Ectodermal cell (in vitro differentiated cells): ENCODE measurements at regions not wholly inside any gene's neighbourhood (a gene's known extent, or its start where the extent isn't known, plus 50 kb on each side); places are given as distances from the start of the nearest gene placed in this dataset.

Experiments
- H3K27ac ChIP-seq: 2 replicates; pipeline ENCODE4 v1.7.0; 2013; ENCODE audit warnings: mild to moderate bottlenecking, low read depth, low read length; ENCODE audit not compliant: insufficient read depth, poor library complexity, severe bottlenecking
- H3K27me3 ChIP-seq: 2 replicates; pipeline ENCODE4 v1.7.0; 2013; ENCODE audit warnings: mild to moderate bottlenecking, low read length; ENCODE audit not compliant: insufficient read depth, control insufficient read depth, poor library complexity, severe bottlenecking
- H3K36me3 ChIP-seq: one replicate; pipeline ENCODE4 v1.7.0; 2013; ENCODE audit warnings: low read length; ENCODE audit not compliant: control insufficient read depth, insufficient read depth
- H3K4me1 ChIP-seq: one replicate; pipeline ENCODE4 v1.7.0; 2013; ENCODE audit warnings: low read length; ENCODE audit not compliant: control insufficient read depth, insufficient read depth
- H3K4me3 ChIP-seq: 2 replicates; pipeline ENCODE4 v1.7.0; 2013; ENCODE audit warnings: low read depth, low read length, control low read depth; ENCODE audit not compliant: insufficient read depth
- H3K9me3 ChIP-seq: 2 replicates; pipeline ENCODE4 v1.7.0; 2013; ENCODE audit warnings: mild to moderate bottlenecking, low read length, moderate library complexity; ENCODE audit not compliant: control insufficient read depth
- WGBS, 2 experiments: methylation state at CpG; one replicate each; pipeline ENCODE4 v1.1.7; 2013; ENCODE audit warnings: missing lambda C conversion rate in 2 of 2; 5-methylcytosine and 5-hydroxymethylcytosine counted together

DNA sequence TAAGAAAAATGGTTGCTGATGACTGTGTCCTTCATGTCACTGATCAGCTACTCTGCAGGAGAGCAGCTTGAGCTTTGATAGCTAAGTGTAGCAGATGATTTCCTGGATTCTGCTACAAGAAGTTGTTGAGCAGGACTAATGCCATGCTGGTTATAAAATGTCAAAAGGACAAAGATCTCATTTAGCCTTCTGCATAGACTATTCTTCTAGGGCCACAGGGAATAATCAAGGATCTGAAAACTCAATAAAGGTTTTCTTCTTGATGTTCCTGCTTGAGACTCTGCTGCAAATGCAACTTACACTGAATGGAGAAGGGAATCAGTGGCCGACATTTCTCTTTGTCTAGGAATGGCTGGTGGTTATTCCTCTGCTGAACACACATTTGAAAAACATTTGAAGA, 360.3 kb upstream of the PTCHD4 start:
- no peaks in the 10 kb centered on the region for H3K9me3 ChIP-seq
- H3K4me3 ChIP-seq = no peak overlapping the region
- H3K4me1 ChIP-seq = peaks cover 6% of the 10 kb centered on the region
- H3K27me3 ChIP-seq = no peaks in the 10 kb centered on the region
- no peaks in the 10 kb centered on the region for H3K36me3 ChIP-seq
- H3K27ac ChIP-seq = no peak overlapping the region
- WGBS, 2 experiments = 84 to 87% methylated on average over 1 of the region's 1 CpG

GRCh38 chr6:48449002-48449401, 338.0 kb upstream of the PTCHD4 start:
- Histone ChIP-seq H3K9me3 (no peaks in the 10 kb centered on the region), H3K27me3 (no peaks in the 10 kb centered on the region), H3K4me1 (no peaks in the 10 kb centered on the region), H3K4me3 (no peak overlapping the region), H3K27ac (no peak overlapping the region), H3K36me3 (no peaks in the 10 kb centered on the region)
- no CpG with 5 or more reads among the region's 2 CpGs for WGBS, 2 experiments

DNA sequence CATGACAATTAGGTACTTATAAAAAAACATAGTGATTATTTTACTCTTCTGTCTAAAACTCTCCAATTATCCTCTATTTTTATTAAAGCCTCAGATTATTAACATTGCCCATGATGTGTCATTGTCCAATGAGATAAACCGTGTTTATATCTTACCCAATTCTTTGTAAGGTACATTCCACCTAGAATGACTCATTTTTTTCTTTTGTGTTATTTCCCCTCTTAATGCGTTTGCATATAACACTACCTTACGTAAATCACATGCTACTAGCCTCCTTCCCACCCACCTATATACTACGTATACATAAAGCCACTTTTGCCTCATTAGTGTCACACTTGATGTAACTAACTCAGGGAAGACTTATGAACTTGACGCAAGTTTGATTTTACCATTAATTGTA, 336.3 kb upstream of the PTCHD4 start:
- 95 to 96% methylated on average over 5 of the region's 5 CpGs for WGBS, 2 experiments
- H3K27me3 ChIP-seq = no peaks in the 10 kb centered on the region
- no peaks in the 10 kb centered on the region for H3K36me3 ChIP-seq
- H3K9me3 ChIP-seq = no peaks in the 10 kb centered on the region
- no peak overlapping the region for H3K4me3 ChIP-seq
- no peaks in the 10 kb centered on the region for H3K4me1 ChIP-seq
- H3K27ac ChIP-seq = no peak overlapping the region

- H3K36me3 ChIP-seq = no peaks in the 10 kb centered on the region
- no peak overlapping the region for H3K4me3 ChIP-seq
- H3K4me1 ChIP-seq = no peaks in the 10 kb centered on the region
- no peak overlapping the region for H3K27ac ChIP-seq
- H3K9me3 ChIP-seq = no peaks in the 10 kb centered on the region
- no peaks in the 10 kb centered on the region for H3K27me3 ChIP-seq
These were observed 318.6 kb upstream of the PTCHD4 start for GRCh38 chr6:48429610-48430009.

DNA sequence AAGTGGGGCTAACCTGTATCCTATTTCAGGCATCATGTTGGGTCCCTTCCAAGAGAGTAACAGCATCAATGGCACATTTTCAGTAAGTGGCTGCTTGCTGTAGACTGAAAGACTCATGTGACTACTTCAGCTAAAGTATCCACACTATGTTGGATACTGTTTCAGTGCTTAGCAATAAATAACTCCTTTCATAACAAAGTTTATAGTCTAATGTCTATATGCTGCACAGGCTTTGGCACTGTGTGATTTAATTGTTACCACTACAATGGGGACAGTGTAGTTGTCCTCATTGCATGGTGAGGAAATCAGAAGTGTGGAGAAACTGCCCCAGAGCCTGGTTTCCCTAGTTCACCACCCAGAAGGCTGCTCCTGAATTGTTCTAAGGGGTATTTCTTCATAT, 318.0 kb upstream of the PTCHD4 start:
- no peak overlapping the region for H3K27ac ChIP-seq
- no peak overlapping the region for H3K4me3 ChIP-seq
- no peaks in the 10 kb centered on the region for H3K9me3 ChIP-seq
- no peaks in the 10 kb centered on the region for H3K27me3 ChIP-seq
- H3K4me1 ChIP-seq = no peaks in the 10 kb centered on the region
- no peaks in the 10 kb centered on the region for H3K36me3 ChIP-seq

GRCh38 chr6:48426636-48427035, 315.6 kb upstream of the PTCHD4 start:
- H3K36me3 ChIP-seq = no peaks in the 10 kb centered on the region
- WGBS, 2 experiments = 91 to 96% methylated on average over 3 of the region's 3 CpGs
- no peak overlapping the region for H3K27ac ChIP-seq

DNA sequence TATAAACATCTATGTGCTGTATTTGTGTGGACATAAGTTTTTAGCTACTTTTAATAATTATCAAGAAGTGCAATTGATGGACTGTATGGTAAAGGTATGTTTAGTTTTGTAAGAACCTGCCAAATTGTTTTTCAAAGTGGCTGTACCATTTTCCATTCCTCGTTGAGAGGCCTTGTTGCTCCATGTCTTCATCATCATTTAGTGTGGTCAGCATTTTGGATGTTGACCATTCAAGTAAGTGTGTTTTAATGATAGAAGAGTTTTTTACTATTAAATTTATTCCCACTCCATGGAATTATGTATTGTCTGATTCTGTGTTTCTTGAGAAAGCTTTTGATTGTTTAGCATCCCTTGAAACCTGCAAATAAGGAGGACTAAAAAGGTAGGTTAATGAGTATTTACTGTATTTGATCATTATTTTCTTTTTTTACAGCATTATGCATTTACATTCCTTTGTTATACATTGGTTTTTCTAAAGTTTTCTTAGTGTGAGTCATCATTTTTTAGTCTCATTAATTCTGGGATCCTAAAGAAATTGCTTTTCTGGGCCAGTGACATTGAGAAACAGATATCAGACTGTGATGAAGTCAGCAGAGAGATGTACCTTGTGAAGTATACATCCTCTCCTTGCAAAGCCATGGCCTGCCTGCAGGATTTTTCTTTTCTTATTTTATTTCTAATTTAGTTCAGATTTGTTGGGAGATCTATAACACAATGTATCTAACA, 312.8 kb upstream of the PTCHD4 start:
- no peak overlapping the region for H3K4me3 ChIP-seq
- H3K27ac ChIP-seq = no peak overlapping the region
- H3K9me3 ChIP-seq = no peaks in the 10 kb centered on the region
- H3K4me1 ChIP-seq = no peaks in the 10 kb centered on the region
- H3K36me3 ChIP-seq = no peaks in the 10 kb centered on the region
- WGBS, 2 experiments = 92 to 100% methylated on average over 1 of the region's 1 CpG
- H3K27me3 ChIP-seq = no peaks in the 10 kb centered on the region

More at GRCh38 chr6:48426636-48427035, 315.6 kb upstream of the PTCHD4 start:
- Histone ChIP-seq H3K4me3 (no peak overlapping the region), H3K4me1 (no peaks in the 10 kb centered on the region), H3K27me3 (no peaks in the 10 kb centered on the region), H3K9me3 (no peaks in the 10 kb centered on the region)

GRCh38 chr6:48419992-48420391, 309.0 kb upstream of the PTCHD4 start:
- Histone ChIP-seq H3K27me3 (no peaks in the 10 kb centered on the region), H3K36me3 (no peaks in the 10 kb centered on the region), H3K9me3 (no peaks in the 10 kb centered on the region), H3K4me1 (no peaks in the 10 kb centered on the region), H3K4me3 (no peak overlapping the region), H3K27ac (no peak overlapping the region)
- WGBS, 2 experiments = 100% methylated on average over 1 of the region's 1 CpG

DNA sequence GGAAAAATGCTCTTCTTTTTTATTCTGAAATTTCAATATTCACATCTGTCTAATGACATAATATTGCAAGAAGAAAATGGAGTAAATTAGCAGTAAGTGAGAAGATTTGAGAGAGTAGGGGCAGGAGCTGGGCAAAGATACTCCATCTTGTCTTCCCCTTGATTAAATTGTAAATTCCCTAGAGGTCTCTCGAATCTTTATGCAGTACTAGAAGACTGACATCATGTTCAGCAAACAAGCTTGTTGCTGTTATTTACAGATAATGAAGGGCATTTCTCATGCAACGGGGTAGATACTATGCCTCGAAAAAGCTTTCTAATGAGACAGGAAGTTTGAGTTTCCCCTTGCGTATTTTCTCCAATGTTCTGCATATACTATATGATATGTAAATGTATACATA, 306.9 kb upstream of the PTCHD4 start:
- Histone ChIP-seq H3K4me1 (no peaks in the 10 kb centered on the region), H3K27me3 (no peaks in the 10 kb centered on the region), H3K36me3 (no peaks in the 10 kb centered on the region), H3K9me3 (no peaks in the 10 kb centered on the region), H3K27ac (no peak overlapping the region), H3K4me3 (no peak overlapping the region)
- WGBS, 2 experiments = 89 to 100% methylated on average over 1 to 3 of the region's 4 CpGs

- no peaks in the 10 kb centered on the region for H3K4me1 ChIP-seq
- no peak overlapping the region for H3K27ac ChIP-seq
- H3K36me3 ChIP-seq = no peaks in the 10 kb centered on the region
- H3K9me3 ChIP-seq = no peaks in the 10 kb centered on the region
- H3K4me3 ChIP-seq = no peak overlapping the region
- 82 to 96% methylated on average over 2 of the region's 2 CpGs for WGBS, 2 experiments
- H3K27me3 ChIP-seq = no peaks in the 10 kb centered on the region
These were observed 301.7 kb upstream of the PTCHD4 start for GRCh38 chr6:48412656-48413055.

GRCh38 chr6:48404927-48405326, 293.9 kb upstream of the PTCHD4 start:
- H3K36me3 ChIP-seq = no peaks in the 10 kb centered on the region
- no peaks in the 10 kb centered on the region for H3K4me1 ChIP-seq
- no CpG with 5 or more reads among the region's 1 CpG for WGBS, 2 experiments
- no peak overlapping the region for H3K27ac ChIP-seq
- H3K9me3 ChIP-seq = no peaks in the 10 kb centered on the region
- H3K4me3 ChIP-seq = no peak overlapping the region
- H3K27me3 ChIP-seq = no peaks in the 10 kb centered on the region
